ENCODE measurements at regions not wholly inside any gene's neighbourhood (a gene's known extent, or its start where the extent isn't known, plus 50 kb on each side); places are given as distances from the start of the nearest gene placed in this dataset.
"Not testable (repeated sequence)": the region's sequence is repeated elsewhere in the genome, so short reads cannot be mapped to it uniquely, and the experiment has no call there.

DNA sequence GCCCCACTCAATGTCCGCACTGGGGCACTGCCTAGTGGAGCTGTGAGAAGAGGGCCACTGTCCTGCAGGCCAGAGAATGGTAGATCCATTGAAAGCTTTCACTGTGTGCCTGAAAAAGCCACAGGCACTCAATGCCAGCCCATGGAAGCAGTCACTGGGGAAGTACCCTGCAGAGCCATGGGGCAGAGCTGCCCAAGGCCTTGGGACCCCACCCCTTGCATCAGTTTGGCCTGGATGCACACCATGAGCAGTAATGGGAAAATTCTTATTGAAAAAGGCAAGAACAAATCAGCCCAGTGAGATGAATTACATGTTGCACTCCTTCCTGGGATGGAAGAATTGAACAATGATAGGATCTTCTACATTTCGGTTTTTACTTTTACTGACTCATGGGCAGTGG is 447.1 kb downstream of the SPATA31A1 start:
- TF ChIP-seq, protein P1, sequence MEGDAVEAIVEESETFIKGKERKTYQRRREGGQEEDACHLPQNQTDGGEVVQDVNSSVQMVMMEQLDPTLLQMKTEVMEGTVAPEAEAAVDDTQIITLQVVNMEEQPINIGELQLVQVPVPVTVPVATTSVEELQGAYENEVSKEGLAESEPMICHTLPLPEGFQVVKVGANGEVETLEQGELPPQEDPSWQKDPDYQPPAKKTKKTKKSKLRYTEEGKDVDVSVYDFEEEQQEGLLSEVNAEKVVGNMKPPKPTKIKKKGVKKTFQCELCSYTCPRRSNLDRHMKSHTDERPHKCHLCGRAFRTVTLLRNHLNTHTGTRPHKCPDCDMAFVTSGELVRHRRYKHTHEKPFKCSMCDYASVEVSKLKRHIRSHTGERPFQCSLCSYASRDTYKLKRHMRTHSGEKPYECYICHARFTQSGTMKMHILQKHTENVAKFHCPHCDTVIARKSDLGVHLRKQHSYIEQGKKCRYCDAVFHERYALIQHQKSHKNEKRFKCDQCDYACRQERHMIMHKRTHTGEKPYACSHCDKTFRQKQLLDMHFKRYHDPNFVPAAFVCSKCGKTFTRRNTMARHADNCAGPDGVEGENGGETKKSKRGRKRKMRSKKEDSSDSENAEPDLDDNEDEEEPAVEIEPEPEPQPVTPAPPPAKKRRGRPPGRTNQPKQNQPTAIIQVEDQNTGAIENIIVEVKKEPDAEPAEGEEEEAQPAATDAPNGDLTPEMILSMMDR (IDR thresholded peaks at IDR 0.05; ENCODE audit: insufficient read depth, low read depth, low read length): not testable (repeated sequence)
- TF ChIP-seq EZH2 (IDR thresholded peaks at IDR 0.05; ENCODE audit: insufficient read depth, low read length): not testable (repeated sequence)

Data from astrocyte (in vitro differentiated cells and primary cell).